ENCODE measurements at regions not wholly inside any gene's neighbourhood (a gene's known extent, or its start where the extent isn't known, plus 50 kb on each side); places are given as distances from the start of the nearest gene placed in this dataset.

DNA sequence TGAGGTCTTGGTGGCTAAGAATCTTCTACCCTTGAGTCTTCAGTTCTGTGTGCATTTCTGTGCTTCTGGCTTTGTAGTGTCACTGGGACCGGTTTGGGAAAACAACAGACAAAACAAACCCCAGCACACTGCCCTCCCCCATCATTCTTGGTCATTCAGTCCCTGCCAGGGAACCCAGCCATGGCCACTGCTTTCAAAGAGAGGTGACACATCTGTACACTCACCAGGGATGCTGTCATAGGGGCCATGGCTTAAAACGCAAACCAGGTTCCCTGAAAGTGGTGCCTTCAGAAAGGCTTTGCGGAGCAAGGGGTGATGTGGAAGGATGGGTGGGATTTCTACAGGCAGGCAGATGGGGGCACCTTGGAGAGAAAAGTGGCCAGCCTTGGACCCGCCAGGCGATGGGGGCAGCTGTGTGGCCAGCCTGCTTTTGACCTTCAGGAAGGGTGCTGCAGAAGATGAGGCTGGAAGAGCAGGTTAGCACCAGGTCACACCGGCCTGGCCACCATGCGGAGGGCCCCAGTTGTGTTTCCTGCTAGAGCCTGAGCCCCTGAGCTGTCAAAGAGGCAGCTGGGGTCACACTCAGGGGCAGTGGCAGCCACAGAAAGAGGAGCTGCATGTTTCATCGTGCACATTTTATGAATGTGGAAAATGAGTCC lies 101.3 kb downstream of the INHBB start:
- ATAC-seq (replicated peaks in 1 of 2) (no peak), DNase-seq (no peak)

DNA sequence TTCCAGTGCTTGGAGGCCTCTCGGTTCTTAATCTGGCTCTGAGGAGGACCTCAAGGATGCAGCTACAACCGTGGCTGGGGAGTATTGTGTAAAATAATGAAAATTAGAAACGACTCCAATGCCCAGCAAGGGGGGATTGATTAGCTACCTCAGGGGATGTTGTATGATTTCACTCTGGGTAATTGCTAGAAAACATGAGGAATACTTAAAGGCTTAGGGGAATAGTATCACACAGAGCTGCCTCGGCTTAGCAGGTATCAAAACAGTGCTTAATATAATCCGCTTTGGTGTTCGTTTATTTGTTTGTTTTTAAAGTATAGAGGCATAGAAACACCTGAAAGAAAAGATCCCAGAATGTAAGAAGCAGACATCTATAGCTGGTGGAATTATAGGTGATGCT lies 102.5 kb downstream of the INHBB start:
- H3K36me3 Mint-ChIP-seq (ENCODE audit: insufficient read depth in 2 of 2), result no peaks in the 10 kb centered on the region
- H3K9me3 Mint-ChIP-seq, result no peaks in the 10 kb centered on the region
- H3K4me3 Mint-ChIP-seq, result no peak overlapping the region
- DNase-seq (no peak), ATAC-seq (replicated peaks in 1 of 2) (no peak)
- H3K4me1 Mint-ChIP-seq (ENCODE audit: low read depth), result no peaks in the 10 kb centered on the region
- no peak overlapping the region for H3K27ac Mint-ChIP-seq
- H3K27me3 Mint-ChIP-seq (ENCODE audit: low read depth), result peaks cover 13% of the 10 kb centered on the region

More for the DNA sequence above, 101.3 kb downstream of the INHBB start:
- no peak overlapping the region for H3K27ac Mint-ChIP-seq
- peaks cover 18% of the 10 kb centered on the region for H3K27me3 Mint-ChIP-seq (ENCODE audit: low read depth)
- no peaks in the 10 kb centered on the region for H3K36me3 Mint-ChIP-seq (ENCODE audit: insufficient read depth in 2 of 2)
- H3K4me3 Mint-ChIP-seq, result no peak overlapping the region
- H3K4me1 Mint-ChIP-seq (ENCODE audit: low read depth), result peaks cover 6% of the 10 kb centered on the region
- H3K9me3 Mint-ChIP-seq, result no peaks in the 10 kb centered on the region

DNA sequence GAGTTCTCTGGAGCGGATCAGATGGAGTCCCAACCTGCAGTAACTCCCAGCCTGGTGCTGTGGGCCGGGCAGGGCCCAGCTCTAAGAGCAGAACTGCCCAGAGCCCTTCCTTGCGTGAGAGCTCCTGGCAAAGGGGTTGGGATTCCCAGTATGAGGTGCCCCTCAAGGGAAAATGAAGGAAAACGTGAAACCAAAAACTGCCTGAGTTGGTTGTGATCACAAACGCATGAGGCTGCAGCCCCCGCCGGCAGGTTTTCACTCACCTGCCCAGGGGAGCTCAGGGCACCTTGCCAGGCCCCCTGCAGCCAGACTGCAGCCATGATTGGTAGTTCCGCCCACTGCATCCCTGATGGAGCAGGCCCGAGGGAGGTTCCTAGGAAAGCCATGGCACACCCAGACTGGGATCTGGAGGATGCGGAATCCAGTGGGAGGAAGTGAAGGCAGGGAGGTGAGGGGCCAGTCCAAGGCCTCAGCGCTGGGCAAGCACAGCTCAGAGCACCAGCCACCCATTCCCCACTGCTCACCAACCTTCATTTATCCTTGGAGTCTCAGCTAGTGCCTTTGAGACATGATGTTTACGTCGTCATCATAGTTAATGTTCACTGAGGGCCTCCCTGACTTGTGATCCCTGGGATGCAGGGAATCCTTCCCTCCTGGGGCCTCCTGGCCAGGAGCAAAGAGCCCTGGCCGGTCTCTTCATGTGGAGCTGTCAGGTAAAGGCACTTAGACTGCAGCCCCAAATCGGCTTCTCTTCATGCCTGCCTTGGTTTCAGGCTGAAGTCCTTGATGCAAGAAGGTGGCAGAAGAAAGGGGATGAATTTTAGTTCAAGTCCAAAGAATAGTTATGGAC lies 103.2 kb downstream of the INHBB start:
- Mint-ChIP-seq H3K27ac (no peak overlapping the region), H3K27me3 (ENCODE audit: low read depth) (peaks cover 5% of the 10 kb centered on the region), H3K9me3 (no peaks in the 10 kb centered on the region), H3K36me3 (ENCODE audit: insufficient read depth in 2 of 2) (no peaks in the 10 kb centered on the region), H3K4me3 (no peak overlapping the region), H3K4me1 (ENCODE audit: low read depth) (no peaks in the 10 kb centered on the region)
- no peak for ATAC-seq (replicated peaks in 1 of 2)
- DNase-seq, result no peak

DNA sequence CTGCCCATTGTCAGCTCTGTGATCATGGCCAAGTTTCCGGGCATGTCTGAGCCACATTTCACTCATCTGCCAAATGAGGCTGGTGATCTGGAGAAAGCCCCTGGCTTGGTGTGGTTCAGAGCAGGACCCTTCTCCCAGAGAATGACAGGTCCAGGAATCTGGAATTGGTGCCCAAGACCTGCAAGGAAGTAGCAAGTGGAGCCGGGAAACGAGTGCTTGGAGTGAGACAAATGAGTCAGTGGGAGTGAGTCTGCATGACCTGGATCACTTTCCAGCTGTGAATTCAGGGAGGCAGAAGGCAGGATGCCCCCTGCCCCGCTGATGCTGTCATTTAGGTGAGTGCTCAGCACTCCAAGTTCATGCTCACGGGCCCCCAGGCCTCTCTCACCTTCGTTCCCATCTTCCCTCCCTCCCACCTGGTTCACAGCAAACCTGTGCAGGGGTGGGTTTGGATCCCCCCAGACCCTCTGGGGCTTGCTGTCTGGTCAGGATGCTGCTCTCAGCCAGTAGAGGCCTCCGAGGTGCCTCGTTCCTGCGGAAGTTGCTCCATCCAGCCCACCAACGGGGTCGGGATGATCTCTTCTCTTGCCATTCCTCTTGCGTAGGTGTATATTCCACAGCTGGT lies 104.4 kb downstream of the INHBB start:
- DNase-seq (no peak), ATAC-seq (replicated peaks in 1 of 2) (no peak)
- no peaks in the 10 kb centered on the region for H3K36me3 Mint-ChIP-seq (ENCODE audit: insufficient read depth in 2 of 2)
- no peak overlapping the region for H3K4me3 Mint-ChIP-seq
- H3K27ac Mint-ChIP-seq, result no peak overlapping the region
- H3K27me3 Mint-ChIP-seq (ENCODE audit: low read depth), result no peaks in the 10 kb centered on the region
- no peaks in the 10 kb centered on the region for H3K4me1 Mint-ChIP-seq (ENCODE audit: low read depth)
- no peaks in the 10 kb centered on the region for H3K9me3 Mint-ChIP-seq

DNA sequence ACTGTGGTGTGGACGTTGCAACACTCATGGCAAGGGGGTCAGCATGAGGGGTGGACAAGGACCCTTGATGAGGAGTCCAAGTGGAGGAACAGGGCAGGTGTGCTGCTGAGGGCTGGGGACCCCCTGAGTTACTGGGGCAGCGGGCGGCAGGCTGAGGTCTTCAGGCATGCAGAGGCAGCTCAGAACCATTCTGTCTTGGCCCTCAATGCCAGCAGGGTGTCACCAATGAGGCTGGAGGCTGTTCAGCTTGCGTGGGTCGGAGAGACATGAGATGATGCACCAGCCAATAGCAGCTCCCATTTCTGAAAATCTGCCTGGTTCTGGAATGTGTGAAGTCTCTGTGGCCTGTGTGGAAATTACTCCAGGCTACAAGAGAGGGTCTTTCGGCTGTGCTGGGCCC lies 105.4 kb downstream of the INHBB start:
- DNase-seq, result no peak
- Mint-ChIP-seq H3K36me3 (ENCODE audit: insufficient read depth in 2 of 2) (no peaks in the 10 kb centered on the region), H3K4me3 (no peak overlapping the region), H3K27me3 (ENCODE audit: low read depth) (no peaks in the 10 kb centered on the region), H3K4me1 (ENCODE audit: low read depth) (no peaks in the 10 kb centered on the region), H3K27ac (no peak overlapping the region), H3K9me3 (no peaks in the 10 kb centered on the region)
- ATAC-seq (replicated peaks in 1 of 2), result no peak

DNA sequence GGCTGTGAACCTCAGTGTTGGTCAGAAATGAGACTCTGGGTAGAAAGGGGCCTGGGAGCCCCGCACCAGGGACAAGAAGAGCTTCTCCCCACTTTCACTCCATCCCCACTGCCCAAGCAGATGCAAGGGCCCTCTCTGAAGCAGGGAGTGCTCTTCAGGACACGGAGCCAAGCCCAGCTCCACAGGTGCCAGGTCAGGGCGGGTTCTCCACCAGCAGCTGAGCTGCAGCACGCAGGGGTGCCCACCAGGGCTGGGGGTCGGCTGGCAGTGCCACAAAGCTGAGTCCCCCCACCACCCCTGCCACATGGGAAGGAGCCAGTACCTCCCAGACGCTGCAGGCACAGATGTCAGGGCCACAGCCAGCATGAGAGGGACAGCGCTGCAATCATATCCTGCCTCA lies 106.2 kb downstream of the INHBB start:
- no peak overlapping the region for H3K4me3 Mint-ChIP-seq
- H3K4me1 Mint-ChIP-seq (ENCODE audit: low read depth), result no peaks in the 10 kb centered on the region
- H3K27ac Mint-ChIP-seq, result no peak overlapping the region
- H3K27me3 Mint-ChIP-seq (ENCODE audit: low read depth), result no peaks in the 10 kb centered on the region
- ATAC-seq (replicated peaks in 1 of 2) (no peak), DNase-seq (no peak)
- peaks cover 0 to 2% of the 10 kb centered on the region in 2 donors for H3K9me3 Mint-ChIP-seq
- no peaks in the 10 kb centered on the region for H3K36me3 Mint-ChIP-seq (ENCODE audit: insufficient read depth in 2 of 2)

DNA sequence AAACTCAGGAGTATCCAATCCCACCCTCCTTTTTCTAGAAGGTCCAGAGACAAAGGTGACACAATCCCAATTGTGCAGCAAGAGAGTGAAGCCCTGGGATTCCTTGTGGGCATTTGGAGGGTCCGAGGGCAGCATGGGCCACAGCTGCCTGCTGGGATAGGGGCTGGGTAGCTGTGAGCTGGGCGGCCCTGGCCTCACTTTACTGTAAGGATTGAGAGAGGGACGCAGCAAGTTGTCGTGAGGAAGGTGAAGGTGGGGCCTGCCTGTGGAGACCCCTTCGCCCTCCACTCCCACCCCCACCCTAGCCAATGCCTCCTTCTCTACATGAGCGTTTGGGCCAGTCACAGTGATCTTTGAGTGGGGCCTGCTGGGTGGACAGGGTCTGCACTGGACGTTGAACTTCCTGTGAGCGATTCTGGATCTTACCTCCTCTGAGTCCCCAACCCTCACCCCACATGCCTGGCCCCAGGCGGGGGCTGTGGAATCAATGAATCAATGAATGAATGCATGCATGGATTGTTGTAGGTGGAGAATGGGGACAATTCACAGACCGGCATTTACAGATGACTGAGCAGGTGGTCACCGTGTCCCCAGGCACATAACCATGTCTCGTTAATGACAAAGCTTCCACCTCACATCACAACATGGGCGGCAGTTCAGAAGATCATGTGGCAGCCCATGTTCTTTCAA lies 107.2 kb downstream of the INHBB start:
- DNase-seq (no peak), ATAC-seq (replicated peaks in 1 of 2) (no peak)
- Mint-ChIP-seq H3K4me1 (ENCODE audit: low read depth) (no peaks in the 10 kb centered on the region), H3K27me3 (ENCODE audit: low read depth) (no peaks in the 10 kb centered on the region), H3K4me3 (no peak overlapping the region), H3K36me3 (ENCODE audit: insufficient read depth in 2 of 2) (no peaks in the 10 kb centered on the region), H3K27ac (no peak overlapping the region), H3K9me3 (peaks cover 2 to 5% of the 10 kb centered on the region in 2 donors)

DNA sequence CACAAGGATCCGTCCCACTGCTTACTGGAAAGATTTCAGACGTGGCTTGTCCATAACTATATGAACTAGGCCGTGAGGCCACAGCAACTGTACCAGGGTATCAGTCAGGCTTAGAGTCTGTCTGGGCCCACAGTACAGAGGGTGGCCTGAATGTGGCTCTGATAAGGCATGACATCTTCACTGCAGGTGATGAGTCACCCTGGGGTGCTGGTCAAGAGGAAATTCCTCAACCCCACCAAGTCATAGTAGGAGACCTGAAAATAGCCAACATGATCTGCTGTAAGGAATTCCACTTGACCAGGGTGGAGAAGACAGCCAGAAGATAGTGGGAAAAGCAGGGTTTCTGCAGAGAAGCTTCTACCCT lies 107.7 kb downstream of the INHBB start:
- Mint-ChIP-seq H3K4me3 (no peak overlapping the region), H3K36me3 (ENCODE audit: insufficient read depth in 2 of 2) (peaks cover 0 to 2% of the 10 kb centered on the region in 2 donors), H3K27me3 (ENCODE audit: low read depth) (no peaks in the 10 kb centered on the region), H3K9me3 (peaks cover 2 to 5% of the 10 kb centered on the region in 2 donors), H3K4me1 (ENCODE audit: low read depth) (no peaks in the 10 kb centered on the region), H3K27ac (no peak overlapping the region)
- DNase-seq (no peak), ATAC-seq (replicated peaks in 1 of 2) (no peak)

DNA sequence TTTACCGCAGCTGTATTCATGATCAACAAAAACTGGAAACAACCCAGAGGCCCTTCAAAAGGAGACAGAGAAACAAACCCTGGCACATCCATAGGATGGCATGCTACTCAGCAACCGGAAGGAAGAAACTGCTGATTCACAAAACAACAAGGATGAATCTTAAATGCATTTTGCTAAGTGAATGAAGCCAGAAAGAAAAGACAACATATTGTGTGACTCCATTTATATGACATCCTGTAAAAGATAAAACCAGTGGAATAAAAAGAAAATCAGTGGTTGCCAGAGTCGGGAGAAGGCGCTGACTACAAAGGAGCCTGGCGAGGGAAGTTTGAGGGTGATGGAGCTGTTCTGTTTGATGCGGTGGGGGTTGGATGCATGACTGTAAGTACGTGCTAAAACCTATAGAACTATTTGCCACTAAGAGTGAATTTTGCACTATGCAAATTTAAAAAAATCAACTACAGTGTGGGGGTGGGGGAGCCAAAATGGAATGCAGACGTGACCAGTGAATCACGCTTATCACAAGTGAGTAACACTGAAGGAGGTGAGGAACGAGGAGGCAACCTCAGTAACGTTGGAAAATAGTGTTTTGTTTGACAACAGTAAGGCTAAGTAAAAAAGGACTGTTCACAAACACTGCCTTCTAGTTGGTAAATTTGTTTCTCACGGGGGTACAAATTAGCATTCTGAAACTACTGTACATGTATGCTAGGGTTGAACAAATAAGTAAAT lies 108.9 kb downstream of the INHBB start:
- Mint-ChIP-seq H3K9me3 (peaks cover 3 to 9% of the 10 kb centered on the region in 2 donors), H3K27me3 (ENCODE audit: low read depth) (no peaks in the 10 kb centered on the region), H3K4me1 (ENCODE audit: low read depth) (no peaks in the 10 kb centered on the region), H3K27ac (no peak overlapping the region), H3K36me3 (ENCODE audit: insufficient read depth in 2 of 2) (peaks cover 0 to 2% of the 10 kb centered on the region in 2 donors), H3K4me3 (no peak overlapping the region)
- no peak for DNase-seq
- no peak for ATAC-seq (replicated peaks in 1 of 2)

DNA sequence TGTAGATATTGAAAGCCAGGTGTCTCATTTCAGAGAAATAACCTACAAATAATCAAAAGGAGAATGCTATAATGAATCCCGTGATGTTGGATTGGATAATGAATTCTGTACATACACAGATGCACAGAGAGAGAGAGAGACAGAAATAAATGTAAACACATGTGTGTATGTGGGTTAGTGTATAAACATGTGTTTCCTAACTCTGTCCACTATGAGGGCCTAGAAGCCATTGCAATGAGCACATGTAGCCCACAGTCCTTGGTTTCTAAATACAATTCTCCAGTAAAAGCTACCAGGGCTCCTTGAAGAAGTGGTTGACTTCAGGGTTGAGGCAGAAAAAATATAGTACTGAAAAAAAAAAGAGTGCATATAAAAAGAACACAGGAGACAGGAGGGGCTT lies 109.5 kb downstream of the INHBB start:
- no peak for DNase-seq
- ATAC-seq (replicated peaks in 1 of 2), result no peak
- H3K4me1 Mint-ChIP-seq (ENCODE audit: low read depth), result no peaks in the 10 kb centered on the region
- H3K27ac Mint-ChIP-seq, result no peak overlapping the region
- H3K27me3 Mint-ChIP-seq (ENCODE audit: low read depth), result no peaks in the 10 kb centered on the region
- no peak overlapping the region for H3K4me3 Mint-ChIP-seq
- peaks cover 0 to 2% of the 10 kb centered on the region in 2 donors for H3K36me3 Mint-ChIP-seq (ENCODE audit: insufficient read depth in 2 of 2)
- H3K9me3 Mint-ChIP-seq, result peaks cover 3 to 9% of the 10 kb centered on the region in 2 donors

DNA sequence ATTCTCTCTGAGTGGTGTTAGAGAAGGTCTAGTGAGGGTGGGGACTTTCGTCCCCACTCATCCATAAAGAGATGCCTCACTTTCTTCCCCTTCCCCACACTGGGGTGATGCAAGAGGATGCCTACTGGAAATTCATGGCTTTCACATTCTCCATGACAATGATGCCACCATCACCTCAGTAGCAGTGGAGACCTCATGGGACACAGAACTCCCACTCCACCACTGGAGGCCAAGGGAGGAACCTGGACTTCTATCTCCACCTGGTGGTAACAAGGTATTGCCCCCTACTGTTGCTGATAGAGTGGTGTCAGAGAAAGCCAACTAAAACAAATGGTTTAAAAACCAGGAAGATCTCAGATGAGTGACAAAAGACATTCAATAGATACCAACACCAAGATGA lies 110.9 kb downstream of the INHBB start:
- H3K9me3 Mint-ChIP-seq, result peaks cover 3 to 9% of the 10 kb centered on the region in 2 donors
- ATAC-seq (replicated peaks in 1 of 2) (no peak), DNase-seq (no peak)
- no peak overlapping the region for H3K4me3 Mint-ChIP-seq
- H3K27me3 Mint-ChIP-seq (ENCODE audit: low read depth), result no peaks in the 10 kb centered on the region
- no peaks in the 10 kb centered on the region for H3K4me1 Mint-ChIP-seq (ENCODE audit: low read depth)
- peaks cover 0 to 2% of the 10 kb centered on the region in 2 donors for H3K36me3 Mint-ChIP-seq (ENCODE audit: insufficient read depth in 2 of 2)
- H3K27ac Mint-ChIP-seq, result no peak overlapping the region

DNA sequence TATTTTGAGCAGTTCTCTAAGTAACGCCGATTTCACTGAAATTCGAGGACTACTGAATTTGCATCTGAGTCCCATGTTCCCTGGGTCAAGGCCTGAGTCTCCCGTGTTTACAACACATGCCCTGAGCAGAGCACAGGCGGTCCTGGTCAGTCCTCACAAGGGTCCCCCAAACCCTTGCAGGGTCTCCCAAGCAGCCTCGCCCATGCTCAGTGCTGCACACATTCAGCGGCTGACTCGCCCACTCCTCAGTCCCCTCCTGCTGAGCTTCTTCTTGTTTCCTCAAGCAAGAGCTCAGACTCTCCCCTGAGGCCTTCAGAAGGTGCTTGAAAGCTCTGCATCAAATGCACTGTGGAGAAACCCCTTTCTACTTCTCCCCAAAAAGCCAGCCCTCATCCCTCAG lies 114.6 kb downstream of the INHBB start:
- no peak overlapping the region for H3K27ac Mint-ChIP-seq
- ATAC-seq (replicated peaks in 1 of 2), result no peak
- no peaks in the 10 kb centered on the region for H3K4me1 Mint-ChIP-seq (ENCODE audit: low read depth)
- H3K27me3 Mint-ChIP-seq (ENCODE audit: low read depth), result no peaks in the 10 kb centered on the region
- DNase-seq, result no peak
- H3K36me3 Mint-ChIP-seq (ENCODE audit: insufficient read depth in 2 of 2), result peaks cover 0 to 2% of the 10 kb centered on the region in 2 donors
- H3K4me3 Mint-ChIP-seq, result no peak overlapping the region
- H3K9me3 Mint-ChIP-seq, result peaks cover 3 to 9% of the 10 kb centered on the region in 2 donors
